ENCODE measurements at regions not wholly inside any gene's neighbourhood (a gene's known extent, or its start where the extent isn't known, plus 50 kb on each side); places are given as distances from the start of the nearest gene placed in this dataset.

DNA sequence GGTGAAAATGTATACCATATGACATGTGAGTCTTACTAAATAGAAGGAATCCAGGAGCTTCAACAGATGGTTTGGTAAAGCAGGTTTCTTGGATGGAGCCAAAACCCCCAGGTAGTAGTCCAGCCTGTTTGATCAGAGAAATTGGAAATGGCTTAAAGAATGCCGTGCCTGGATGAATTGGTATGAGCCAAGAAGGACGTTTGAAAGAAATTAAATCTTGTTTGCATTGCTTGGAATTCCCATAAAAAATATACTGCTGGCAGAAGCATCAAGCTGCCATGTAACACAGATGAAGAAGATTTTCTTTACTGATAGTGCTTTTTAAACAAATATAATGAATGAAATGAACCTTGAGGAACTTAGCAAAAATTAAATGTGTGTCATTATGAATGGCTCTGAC, 176.3 kb downstream of the NPR3 start:
- no peak for DNase-seq (ENCODE audit: low spot score in 2 of 2)
- 25 to 39% methylated on average over 2 of the region's 2 CpGs for WGBS, 2 donors
- TF ChIP-seq, protein P1, sequence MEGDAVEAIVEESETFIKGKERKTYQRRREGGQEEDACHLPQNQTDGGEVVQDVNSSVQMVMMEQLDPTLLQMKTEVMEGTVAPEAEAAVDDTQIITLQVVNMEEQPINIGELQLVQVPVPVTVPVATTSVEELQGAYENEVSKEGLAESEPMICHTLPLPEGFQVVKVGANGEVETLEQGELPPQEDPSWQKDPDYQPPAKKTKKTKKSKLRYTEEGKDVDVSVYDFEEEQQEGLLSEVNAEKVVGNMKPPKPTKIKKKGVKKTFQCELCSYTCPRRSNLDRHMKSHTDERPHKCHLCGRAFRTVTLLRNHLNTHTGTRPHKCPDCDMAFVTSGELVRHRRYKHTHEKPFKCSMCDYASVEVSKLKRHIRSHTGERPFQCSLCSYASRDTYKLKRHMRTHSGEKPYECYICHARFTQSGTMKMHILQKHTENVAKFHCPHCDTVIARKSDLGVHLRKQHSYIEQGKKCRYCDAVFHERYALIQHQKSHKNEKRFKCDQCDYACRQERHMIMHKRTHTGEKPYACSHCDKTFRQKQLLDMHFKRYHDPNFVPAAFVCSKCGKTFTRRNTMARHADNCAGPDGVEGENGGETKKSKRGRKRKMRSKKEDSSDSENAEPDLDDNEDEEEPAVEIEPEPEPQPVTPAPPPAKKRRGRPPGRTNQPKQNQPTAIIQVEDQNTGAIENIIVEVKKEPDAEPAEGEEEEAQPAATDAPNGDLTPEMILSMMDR (IDR thresholded peaks at IDR 0.05): no peak
- TF ChIP-seq POLR2A (IDR thresholded peaks at IDR 0.05): no peak
- no peak overlapping the region for H3K4me3 ChIP-seq (ENCODE audit: low read depth, poor library complexity, severe bottlenecking)
- intact Hi-C loops (cut with DNase I; ENCODE audit: low total_unique reads): no loop called here

DNA sequence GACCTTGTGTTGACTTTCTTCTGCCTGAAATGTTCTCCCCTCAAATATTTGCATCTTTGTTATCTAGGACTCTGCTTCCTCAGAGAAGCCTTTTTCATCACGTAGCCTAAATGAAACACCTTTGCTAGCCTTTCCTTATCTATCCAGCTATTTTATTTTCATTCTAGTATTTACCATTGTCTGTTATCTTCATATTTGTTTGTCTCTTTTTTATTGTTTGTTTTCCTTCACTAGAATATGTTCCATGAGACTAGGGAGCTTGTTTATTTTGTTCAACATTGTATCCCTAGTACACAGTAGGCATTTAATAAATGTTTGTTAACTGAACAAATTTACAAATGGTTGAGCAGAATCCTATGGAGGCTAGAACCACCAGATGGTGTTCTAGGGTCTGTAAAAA, 178.0 kb downstream of the NPR3 start:
- no peak for DNase-seq (ENCODE audit: low spot score in 2 of 2)
- no peak overlapping the region for H3K4me3 ChIP-seq (ENCODE audit: low read depth, poor library complexity, severe bottlenecking)
- 0 to 98% methylated on average over 1 of the region's 1 CpG for WGBS, 2 donors
- intact Hi-C loops (cut with DNase I; ENCODE audit: low total_unique reads): no loop called here
- TF ChIP-seq, protein P1 (IDR thresholded peaks at IDR 0.05): no peak
- TF ChIP-seq POLR2A (IDR thresholded peaks at IDR 0.05): no peak

DNA sequence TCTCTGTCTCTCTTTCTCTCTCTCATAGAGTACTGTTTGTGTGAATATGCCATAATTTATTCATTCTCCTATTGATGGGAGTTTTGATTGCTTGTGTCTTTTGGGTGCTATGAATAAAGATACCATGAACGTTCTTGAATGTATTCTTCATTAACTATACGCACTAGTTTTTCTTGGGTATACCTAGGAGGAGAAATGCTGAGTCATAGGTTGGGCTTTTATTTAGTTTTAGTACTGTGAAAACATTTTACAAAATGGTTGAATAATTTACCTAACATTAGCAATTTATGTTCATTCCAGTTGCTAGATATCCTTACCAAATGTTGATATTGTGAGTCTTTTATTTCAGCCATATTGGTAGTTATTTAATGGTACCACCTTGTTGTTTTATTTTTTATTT, 192.5 kb downstream of the NPR3 start:
- WGBS, 2 donors: 29 to 87% methylated on average over 2 of the region's 2 CpGs
- DNase-seq (ENCODE audit: low spot score in 2 of 2): no peak
- H3K4me3 ChIP-seq (ENCODE audit: low read depth, poor library complexity, severe bottlenecking): no peak overlapping the region

DNA sequence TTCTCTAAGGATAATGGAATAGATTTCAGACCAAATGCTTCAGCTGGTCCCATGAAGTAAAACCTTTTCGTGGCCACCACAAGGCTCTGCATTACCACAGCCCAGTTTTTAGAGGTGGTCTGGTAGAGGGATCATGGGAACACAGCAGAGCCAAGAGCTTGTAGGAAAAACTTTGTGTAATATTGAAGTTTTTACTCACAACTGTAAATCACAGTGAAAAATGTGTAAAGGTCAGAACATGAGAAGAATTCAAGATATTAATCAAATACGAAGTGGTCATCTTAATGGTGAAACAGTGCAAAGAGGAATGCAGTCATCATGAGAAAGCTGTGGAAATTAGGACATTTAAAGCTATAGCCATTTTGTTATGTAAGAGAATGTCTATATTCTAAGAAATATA, 197.5 kb downstream of the NPR3 start:
- 81 to 88% methylated on average over 2 of the region's 2 CpGs for WGBS, 2 donors
- TF ChIP-seq, protein P1 (IDR thresholded peaks at IDR 0.05): no peak
- TF ChIP-seq POLR2A (IDR thresholded peaks at IDR 0.05): no peak
- no peak overlapping the region for H3K4me3 ChIP-seq (ENCODE audit: low read depth, poor library complexity, severe bottlenecking)
- intact Hi-C loops (cut with DNase I; ENCODE audit: low total_unique reads): no loop called here
- DNase-seq (ENCODE audit: low spot score in 2 of 2): no peak

More for the DNA sequence above, 192.5 kb downstream of the NPR3 start:
- intact Hi-C loops (cut with DNase I; ENCODE audit: low total_unique reads): no loop called here
- TF ChIP-seq, protein P1 (IDR thresholded peaks at IDR 0.05): no peak
- no peak for TF ChIP-seq POLR2A (IDR thresholded peaks at IDR 0.05)

DNA sequence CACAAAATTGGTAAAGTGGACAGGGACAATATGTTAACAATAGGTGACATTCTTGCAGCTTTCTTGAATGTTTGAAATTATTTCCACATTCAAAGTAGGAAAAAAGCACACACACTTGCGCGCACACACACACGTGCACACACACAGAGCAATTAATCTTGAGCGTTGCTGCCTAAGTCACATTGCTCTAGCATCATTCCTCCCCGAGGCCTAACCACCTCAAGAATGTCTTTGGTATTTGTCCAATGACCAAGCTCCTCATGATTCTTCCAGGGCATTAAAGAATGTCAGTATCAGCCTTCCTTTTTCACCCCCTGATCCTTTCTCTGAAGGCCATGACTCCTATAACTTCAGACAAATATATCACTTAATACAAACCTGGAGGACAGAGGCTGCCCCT, 198.1 kb downstream of the NPR3 start:
- no peak overlapping the region for H3K4me3 ChIP-seq (ENCODE audit: low read depth, poor library complexity, severe bottlenecking)
- TF ChIP-seq, protein P1 (IDR thresholded peaks at IDR 0.05): no peak
- TF ChIP-seq POLR2A (IDR thresholded peaks at IDR 0.05): no peak
- no peak for DNase-seq (ENCODE audit: low spot score in 2 of 2)
- 67 to 76% methylated on average over 5 of the region's 5 CpGs for WGBS, 2 donors
- intact Hi-C loops (cut with DNase I; ENCODE audit: low total_unique reads): no loop called here

DNA sequence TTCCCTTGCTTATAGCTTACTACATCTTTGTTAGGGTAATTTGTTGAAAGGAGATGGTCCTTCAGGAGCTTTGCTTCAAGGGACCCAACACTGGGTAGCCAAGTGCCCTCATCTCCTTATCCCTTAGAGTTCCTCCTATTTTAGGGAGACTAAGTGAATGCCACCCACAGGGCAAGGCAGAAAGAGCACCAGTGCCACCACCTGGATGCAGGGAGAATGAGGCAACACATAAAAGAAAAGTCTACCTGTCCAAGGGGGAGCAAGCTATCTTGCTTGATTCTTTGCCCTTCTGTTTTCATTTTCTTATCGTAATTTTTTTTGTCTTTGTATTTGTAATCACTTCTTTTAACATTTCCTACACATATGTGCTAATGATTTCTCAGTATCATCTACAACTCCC, 205.5 kb downstream of the NPR3 start:
- 27 to 69% methylated on average over 1 of the region's 1 CpG for WGBS, 2 donors
- intact Hi-C loops (cut with DNase I; ENCODE audit: low total_unique reads): no loop called here
- DNase-seq (ENCODE audit: low spot score in 2 of 2): no peak

More for the DNA sequence above, 205.5 kb downstream of the NPR3 start:
- no peak for TF ChIP-seq POLR2A (IDR thresholded peaks at IDR 0.05)
- TF ChIP-seq, protein P1 (IDR thresholded peaks at IDR 0.05): no peak
- H3K4me3 ChIP-seq (ENCODE audit: low read depth, poor library complexity, severe bottlenecking): no peak overlapping the region

All from lower leg skin (tissue), 4 donors.